ENCODE measurements at regions not wholly inside any gene's neighbourhood (a gene's known extent, or its start where the extent isn't known, plus 50 kb on each side); places are given as distances from the start of the nearest gene placed in this dataset.

DNA sequence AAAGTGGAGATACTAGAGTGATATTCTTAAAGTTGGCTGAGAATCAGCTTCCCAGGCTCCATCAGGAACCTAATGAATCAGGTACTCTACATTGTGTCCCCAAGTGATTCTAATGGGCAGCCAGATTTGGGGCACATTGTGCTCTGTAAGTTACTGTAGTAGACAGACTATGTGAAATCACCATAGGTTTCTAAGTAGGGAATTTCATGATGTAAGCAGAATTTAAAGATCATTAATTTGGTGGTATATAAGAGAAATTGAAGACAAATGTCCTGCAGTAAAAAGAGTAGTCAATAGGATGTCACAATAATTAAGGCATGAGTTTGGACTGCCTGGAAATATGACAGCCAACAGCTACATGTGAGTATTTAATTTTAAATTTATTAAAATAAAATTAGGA lies 602.4 kb upstream of the ACVR2A start:
- Histone ChIP-seq H3K9me3 (peaks cover 0 to 8% (median 0%) of the 10 kb centered on the region in 3 donors), H3K36me3 (no peaks in the 10 kb centered on the region), H3K4me3 (no peak overlapping the region), H3K27me3 (no peaks in the 10 kb centered on the region), H3K4me1 (no peaks in the 10 kb centered on the region), H3K27ac (no peak overlapping the region)
- ATAC-seq = no peak
- no peak for TF ChIP-seq EP300 (IDR thresholded peaks at IDR 0.05)
- TF ChIP-seq, protein P1, sequence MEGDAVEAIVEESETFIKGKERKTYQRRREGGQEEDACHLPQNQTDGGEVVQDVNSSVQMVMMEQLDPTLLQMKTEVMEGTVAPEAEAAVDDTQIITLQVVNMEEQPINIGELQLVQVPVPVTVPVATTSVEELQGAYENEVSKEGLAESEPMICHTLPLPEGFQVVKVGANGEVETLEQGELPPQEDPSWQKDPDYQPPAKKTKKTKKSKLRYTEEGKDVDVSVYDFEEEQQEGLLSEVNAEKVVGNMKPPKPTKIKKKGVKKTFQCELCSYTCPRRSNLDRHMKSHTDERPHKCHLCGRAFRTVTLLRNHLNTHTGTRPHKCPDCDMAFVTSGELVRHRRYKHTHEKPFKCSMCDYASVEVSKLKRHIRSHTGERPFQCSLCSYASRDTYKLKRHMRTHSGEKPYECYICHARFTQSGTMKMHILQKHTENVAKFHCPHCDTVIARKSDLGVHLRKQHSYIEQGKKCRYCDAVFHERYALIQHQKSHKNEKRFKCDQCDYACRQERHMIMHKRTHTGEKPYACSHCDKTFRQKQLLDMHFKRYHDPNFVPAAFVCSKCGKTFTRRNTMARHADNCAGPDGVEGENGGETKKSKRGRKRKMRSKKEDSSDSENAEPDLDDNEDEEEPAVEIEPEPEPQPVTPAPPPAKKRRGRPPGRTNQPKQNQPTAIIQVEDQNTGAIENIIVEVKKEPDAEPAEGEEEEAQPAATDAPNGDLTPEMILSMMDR (IDR thresholded peaks at IDR 0.05) = no peak
- TF ChIP-seq POLR2AphosphoS5 (IDR thresholded peaks at IDR 0.05) = no peak
- TF ChIP-seq POLR2A (IDR thresholded peaks at IDR 0.05) = no peak

DNA sequence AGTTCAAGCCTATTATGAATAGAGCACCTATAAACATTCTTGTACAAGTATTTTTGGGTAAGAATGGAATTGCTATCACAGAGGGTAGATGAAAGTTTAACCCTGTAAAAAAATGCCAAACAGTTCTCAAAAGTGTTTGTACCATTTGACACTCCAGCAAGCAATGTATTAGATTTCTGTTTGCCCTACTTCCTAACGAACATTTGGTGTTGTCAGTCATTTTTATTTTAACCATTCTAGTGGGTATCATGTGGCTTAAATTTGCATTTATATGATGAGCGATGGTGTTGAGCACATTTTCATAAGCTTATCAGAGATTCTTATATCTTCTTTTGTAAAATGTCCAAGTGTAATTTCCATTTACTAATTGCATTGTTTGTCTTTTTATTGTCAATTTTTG lies 608.2 kb upstream of the ACVR2A start:
- Histone ChIP-seq H3K27ac (no peak overlapping the region), H3K4me3 (no peak overlapping the region), H3K36me3 (no peaks in the 10 kb centered on the region), H3K4me1 (no peaks in the 10 kb centered on the region), H3K27me3 (no peaks in the 10 kb centered on the region), H3K9me3 (peaks cover 0 to 8% (median 0%) of the 10 kb centered on the region in 3 donors)
- WGBS, 2 donors (ENCODE audit: low coverage in 1 of 2) = 94 to 100% methylated on average over 2 of the region's 2 CpGs
- ATAC-seq = no peak
- TF ChIP-seq, protein P1 (IDR thresholded peaks at IDR 0.05) = no peak
- TF ChIP-seq POLR2A (IDR thresholded peaks at IDR 0.05) (no peak), EP300 (IDR thresholded peaks at IDR 0.05) (no peak), POLR2AphosphoS5 (IDR thresholded peaks at IDR 0.05) (no peak)

DNA sequence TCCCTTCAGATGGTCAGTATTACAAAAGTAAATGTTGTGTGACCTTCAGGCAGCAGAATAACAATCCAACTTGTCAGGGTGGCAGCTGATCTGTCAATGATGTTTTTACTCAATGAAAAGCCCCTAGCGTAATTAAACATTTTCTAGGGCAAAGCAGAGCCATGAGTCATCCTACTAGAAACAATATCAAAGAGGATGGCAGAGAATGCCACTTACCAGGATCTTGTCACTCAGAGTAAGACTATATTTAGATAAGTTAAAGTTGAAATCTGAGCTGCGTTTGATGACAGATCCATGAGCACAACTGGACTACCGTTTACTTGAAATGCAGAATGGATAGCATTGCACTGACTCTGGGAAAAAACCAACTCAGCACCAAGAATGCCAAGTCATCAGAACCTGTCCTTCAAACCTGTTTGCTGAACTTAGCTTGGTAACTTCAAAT lies 612.6 kb upstream of the ACVR2A start:
- no peak for ATAC-seq
- no peaks in the 10 kb centered on the region for H3K27me3 ChIP-seq
- H3K4me1 ChIP-seq = no peaks in the 10 kb centered on the region
- H3K27ac ChIP-seq = no peak overlapping the region
- TF ChIP-seq EP300 (IDR thresholded peaks at IDR 0.05) = no peak
- H3K36me3 ChIP-seq = no peaks in the 10 kb centered on the region
- no peaks in the 10 kb centered on the region for H3K9me3 ChIP-seq
- WGBS, 2 donors (ENCODE audit: low coverage in 1 of 2) = 71 to 90% methylated on average over 2 to 3 of the region's 3 CpGs
- no peak overlapping the region for H3K4me3 ChIP-seq

DNA sequence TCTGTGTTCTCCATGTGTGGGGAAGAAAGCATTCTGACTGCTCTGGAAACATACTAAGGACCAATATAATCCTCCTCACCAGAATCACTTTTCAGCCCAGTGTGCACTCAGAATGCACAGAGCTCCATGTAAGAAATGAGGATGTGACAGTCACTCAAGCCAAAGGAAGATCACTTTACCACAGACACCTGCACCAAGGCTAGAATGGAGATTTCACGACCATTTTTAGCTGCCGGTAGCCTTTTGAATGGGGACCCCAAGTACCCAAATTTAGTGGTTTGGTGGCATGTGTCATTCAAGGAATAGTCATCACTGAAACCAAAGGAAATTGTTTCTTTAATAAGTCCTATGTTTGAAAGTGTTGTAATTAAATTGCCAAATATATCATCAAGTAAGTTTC lies 613.2 kb upstream of the ACVR2A start:
- no peaks in the 10 kb centered on the region for H3K36me3 ChIP-seq
- no peaks in the 10 kb centered on the region for H3K27me3 ChIP-seq
- ATAC-seq = no peak
- no peak overlapping the region for H3K4me3 ChIP-seq
- H3K27ac ChIP-seq = no peak overlapping the region
- H3K4me1 ChIP-seq = no peaks in the 10 kb centered on the region
- no peaks in the 10 kb centered on the region for H3K9me3 ChIP-seq
- TF ChIP-seq POLR2A (IDR thresholded peaks at IDR 0.05) = no peak
- TF ChIP-seq, protein P1 (IDR thresholded peaks at IDR 0.05) = no peak
- TF ChIP-seq POLR2AphosphoS5 (IDR thresholded peaks at IDR 0.05) = no peak
- no peak for TF ChIP-seq EP300 (IDR thresholded peaks at IDR 0.05)
- 90 to 100% methylated on average over 2 of the region's 2 CpGs for WGBS, 2 donors (ENCODE audit: low coverage in 1 of 2)

DNA sequence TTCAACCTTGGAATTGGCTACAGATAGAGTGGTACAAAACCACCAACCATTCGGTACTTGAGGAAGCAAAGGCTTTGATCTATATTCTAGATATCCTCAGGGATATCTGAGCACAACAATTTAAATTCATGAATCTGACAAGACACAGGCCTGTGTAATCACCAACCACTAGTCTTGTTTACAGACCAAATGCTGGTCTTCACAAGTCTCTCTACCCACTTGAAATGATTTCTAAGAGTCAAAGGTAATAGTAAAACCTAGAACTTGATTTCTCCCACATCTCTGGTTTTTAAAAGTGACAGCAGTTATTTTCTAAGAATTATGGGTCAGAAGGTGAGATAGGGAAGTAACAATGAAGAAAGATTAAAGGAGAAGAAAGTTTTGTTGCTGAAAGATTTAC lies 613.7 kb upstream of the ACVR2A start:
- Histone ChIP-seq H3K36me3 (no peaks in the 10 kb centered on the region), H3K27ac (no peak overlapping the region), H3K4me3 (no peak overlapping the region), H3K9me3 (no peaks in the 10 kb centered on the region), H3K27me3 (no peaks in the 10 kb centered on the region), H3K4me1 (no peaks in the 10 kb centered on the region)
- ATAC-seq = no peak
- TF ChIP-seq POLR2AphosphoS5 (IDR thresholded peaks at IDR 0.05) (no peak), EP300 (IDR thresholded peaks at IDR 0.05) (no peak), POLR2A (IDR thresholded peaks at IDR 0.05) (no peak)
- TF ChIP-seq, protein P1 (IDR thresholded peaks at IDR 0.05) = no peak
- WGBS, 2 donors (ENCODE audit: low coverage in 1 of 2) = 87 to 100% methylated on average over 1 of the region's 1 CpG
